ENCODE measurements at regions not wholly inside any gene's neighbourhood (a gene's known extent, or its start where the extent isn't known, plus 50 kb on each side); places are given as distances from the start of the nearest gene placed in this dataset.
"Not testable (repeated sequence)": the region's sequence is repeated elsewhere in the genome, so short reads cannot be mapped to it uniquely, and the experiment has no call there.

- no peak for DNase-seq
Measured at GRCh38 chr2:128416109-128416785, 97.6 kb upstream of the HS6ST1 start.

GRCh38 chr2:128416806-128417205 is 98.1 kb upstream of the HS6ST1 start:
- no peak for DNase-seq

- not testable (repeated sequence) for DNase-seq
Measured at GRCh38 chr2:128417264-128417663, 98.6 kb upstream of the HS6ST1 start.

GRCh38 chr2:128420131-128420530 is 101.5 kb upstream of the HS6ST1 start:
- no peak for DNase-seq

- DNase-seq = no peak
Measured at GRCh38 chr2:128420776-128421175, 102.1 kb upstream of the HS6ST1 start.

GRCh38 chr2:128421286-128421685 is 102.6 kb upstream of the HS6ST1 start:
- DNase-seq = no peak

GRCh38 chr2:128421861-128422311 is 103.2 kb upstream of the HS6ST1 start:
- no peak for DNase-seq

GRCh38 chr2:128422571-128422970 is 103.9 kb upstream of the HS6ST1 start:
- no peak for DNase-seq

- DNase-seq = no peak
Measured at GRCh38 chr2:128423788-128424165, 105.1 kb upstream of the HS6ST1 start.

- DNase-seq = no peak
Measured at GRCh38 chr2:128424406-128425171, 105.9 kb upstream of the HS6ST1 start.

- DNase-seq = no peak
Measured at GRCh38 chr2:128425216-128425615, 106.5 kb upstream of the HS6ST1 start.

GRCh38 chr2:128425731-128426620 is 107.3 kb upstream of the HS6ST1 start:
- no peak for DNase-seq

- DNase-seq = no peak
Measured at GRCh38 chr2:128427413-128427755, 108.7 kb upstream of the HS6ST1 start.

GRCh38 chr2:128428415-128428814 is 109.7 kb upstream of the HS6ST1 start:
- no peak for DNase-seq

- no peak for DNase-seq
Measured at GRCh38 chr2:128432423-128432822, 113.8 kb upstream of the HS6ST1 start.

- DNase-seq = no peak
Measured at GRCh38 chr2:128433911-128434550, 115.4 kb upstream of the HS6ST1 start.

- DNase-seq = no peak
Measured at GRCh38 chr2:128435576-128436478, 117.2 kb upstream of the HS6ST1 start.

- DNase-seq = no peak
Measured at GRCh38 chr2:128436479-128437203, 118.0 kb upstream of the HS6ST1 start.

- no peak for DNase-seq
Measured at GRCh38 chr2:128437204-128437565, 118.5 kb upstream of the HS6ST1 start.

- DNase-seq = no peak
Measured at GRCh38 chr2:128438091-128438490, 119.4 kb upstream of the HS6ST1 start.

GRCh38 chr2:128438586-128438985 is 119.9 kb upstream of the HS6ST1 start:
- DNase-seq = no peak

All from activated gamma-delta T cell (primary cell).